ENCODE measurements at regions not wholly inside any gene's neighbourhood (a gene's known extent, or its start where the extent isn't known, plus 50 kb on each side); places are given as distances from the start of the nearest gene placed in this dataset.
A peak's percentile ranks its signal among the peaks of the same experiment; 100 is the strongest.

GRCh38 chr6:105886814-105887544 lies 199.2 kb upstream of the PRDM1 start:
- Mint-ChIP-seq H3K36me3 (ENCODE audit: low read depth) (no peaks in the 10 kb centered on the region), H3K4me3 (no peak overlapping the region), H3K4me1 (peaks cover 2% of the 10 kb centered on the region), H3K27me3 (peaks cover 7% of the 10 kb centered on the region), H3K27ac (no peak overlapping the region)
- no peaks in the 10 kb centered on the region for H3K9me3 ChIP-seq (ENCODE audit: control insufficient read depth, low read length, poor library complexity, severe bottlenecking)
- no peak for DNase-seq
- ATAC-seq, result no peak

DNA sequence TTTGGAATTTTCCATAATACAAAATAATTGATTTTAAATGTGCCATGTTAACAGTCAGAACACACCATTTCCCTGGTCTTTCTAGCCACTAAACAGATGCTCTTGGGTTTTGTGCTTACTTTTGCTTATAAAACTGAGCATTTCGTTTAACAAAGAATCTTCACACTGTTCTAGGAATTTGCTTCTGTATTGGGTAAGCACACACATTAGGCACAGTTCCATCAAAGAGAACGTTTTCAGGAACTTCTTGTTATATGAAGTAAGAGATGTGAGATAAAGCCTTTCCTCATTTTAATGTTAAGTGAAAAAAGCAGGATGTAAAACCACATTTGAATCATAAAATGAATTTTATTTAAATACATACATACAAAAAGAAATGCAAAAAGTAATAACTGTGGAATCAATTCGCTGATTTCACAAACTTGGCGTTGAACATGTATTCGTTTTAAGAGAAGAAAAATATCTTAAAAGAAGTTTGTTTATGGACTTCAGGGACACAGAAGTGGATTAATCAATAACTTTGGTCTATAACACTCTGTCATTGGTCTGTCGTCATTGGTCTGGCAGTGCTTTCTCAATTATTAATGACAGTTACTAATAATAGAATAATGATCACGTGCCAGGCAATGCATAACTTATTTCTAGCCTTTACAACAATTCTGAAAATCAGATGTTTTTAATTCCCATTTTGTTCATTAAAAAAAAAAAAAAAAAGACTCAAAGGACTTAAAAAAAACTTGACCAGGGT lies 199.9 kb upstream of the PRDM1 start:
- no peak overlapping the region for H3K4me3 Mint-ChIP-seq
- H3K27ac Mint-ChIP-seq, result no peak overlapping the region
- H3K4me1 Mint-ChIP-seq, result peaks cover 2% of the 10 kb centered on the region
- no peaks in the 10 kb centered on the region for H3K36me3 Mint-ChIP-seq (ENCODE audit: low read depth)
- H3K9me3 ChIP-seq (ENCODE audit: control insufficient read depth, low read length, poor library complexity, severe bottlenecking), result no peaks in the 10 kb centered on the region
- no peak for DNase-seq
- ATAC-seq, result no peak
- H3K27me3 Mint-ChIP-seq, result peaks cover 13% of the 10 kb centered on the region

DNA sequence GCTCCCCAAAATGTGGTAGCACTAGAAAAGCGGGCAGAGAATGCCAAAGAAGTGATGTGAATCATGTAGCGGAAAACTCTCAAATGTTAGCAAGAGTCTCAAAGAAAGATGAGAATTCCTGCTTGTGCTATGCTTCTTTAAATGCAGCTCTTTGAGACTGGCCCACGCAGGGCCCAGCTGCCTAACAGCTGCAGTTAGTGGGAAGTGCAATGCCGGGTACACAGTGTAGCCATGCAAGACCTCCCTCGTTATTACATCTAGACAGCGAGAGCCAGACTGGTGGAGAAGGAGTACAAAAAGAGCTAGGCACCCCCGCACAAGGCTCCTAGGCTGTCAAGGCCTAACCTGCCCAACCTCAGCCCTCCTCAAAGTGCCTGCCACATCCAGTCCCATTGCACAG lies 201.7 kb upstream of the PRDM1 start:
- DNase-seq, result no peak
- Mint-ChIP-seq H3K36me3 (ENCODE audit: low read depth) (no peaks in the 10 kb centered on the region), H3K27me3 (peaks cover 27% of the 10 kb centered on the region), H3K4me3 (no peak overlapping the region), H3K4me1 (peaks cover 9% of the 10 kb centered on the region), H3K27ac (no peak overlapping the region)
- no peaks in the 10 kb centered on the region for H3K9me3 ChIP-seq (ENCODE audit: control insufficient read depth, low read length, poor library complexity, severe bottlenecking)
- no peak for ATAC-seq

DNA sequence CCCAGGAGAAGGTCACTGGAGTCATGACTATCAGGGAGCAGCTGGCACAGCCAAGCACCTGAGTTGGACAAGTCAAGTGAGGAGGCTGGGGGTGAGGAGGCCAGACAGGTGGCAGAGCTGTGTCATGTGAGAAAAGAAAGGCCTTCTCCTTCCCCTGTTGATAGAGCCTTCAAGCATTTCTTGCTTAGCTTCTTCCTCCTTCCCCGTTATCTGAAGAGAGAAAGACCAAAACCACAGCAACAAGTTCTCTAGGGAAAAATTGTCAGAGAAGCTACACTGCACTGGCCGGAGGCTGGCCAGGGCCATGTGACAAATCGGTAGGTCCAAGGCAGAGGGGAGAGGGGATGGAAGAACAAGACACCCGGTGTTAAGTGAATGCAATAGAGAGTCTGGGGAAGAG lies 202.1 kb upstream of the PRDM1 start:
- ATAC-seq (no peak), DNase-seq (no peak)
- Mint-ChIP-seq H3K4me1 (peaks cover 9% of the 10 kb centered on the region), H3K27me3 (peaks cover 31% of the 10 kb centered on the region), H3K4me3 (no peak overlapping the region), H3K27ac (no peak overlapping the region), H3K36me3 (ENCODE audit: low read depth) (peaks cover 2% of the 10 kb centered on the region)
- no peaks in the 10 kb centered on the region for H3K9me3 ChIP-seq (ENCODE audit: control insufficient read depth, low read length, poor library complexity, severe bottlenecking)

- Mint-ChIP-seq H3K36me3 (ENCODE audit: low read depth) (peaks cover 2% of the 10 kb centered on the region), H3K27me3 (peaks cover 36% of the 10 kb centered on the region), H3K4me3 (no peak overlapping the region), H3K27ac (no peak overlapping the region), H3K4me1 (peaks cover 9% of the 10 kb centered on the region)
- DNase-seq, result no peak
- ATAC-seq, result no peak
- H3K9me3 ChIP-seq (ENCODE audit: control insufficient read depth, low read length, poor library complexity, severe bottlenecking), result no peaks in the 10 kb centered on the region
These were observed 203.3 kb upstream of the PRDM1 start for GRCh38 chr6:105882828-105883227.

GRCh38 chr6:105882121-105882803 lies 203.9 kb upstream of the PRDM1 start:
- no peak for ATAC-seq
- H3K4me3 Mint-ChIP-seq, result no peak overlapping the region
- H3K36me3 Mint-ChIP-seq (ENCODE audit: low read depth), result peaks cover 2% of the 10 kb centered on the region
- DNase-seq, result no peak
- peaks cover 36% of the 10 kb centered on the region for H3K27me3 Mint-ChIP-seq
- peaks cover 9% of the 10 kb centered on the region for H3K4me1 Mint-ChIP-seq
- no peak overlapping the region for H3K27ac Mint-ChIP-seq
- H3K9me3 ChIP-seq (ENCODE audit: control insufficient read depth, low read length, poor library complexity, severe bottlenecking), result no peaks in the 10 kb centered on the region

DNA sequence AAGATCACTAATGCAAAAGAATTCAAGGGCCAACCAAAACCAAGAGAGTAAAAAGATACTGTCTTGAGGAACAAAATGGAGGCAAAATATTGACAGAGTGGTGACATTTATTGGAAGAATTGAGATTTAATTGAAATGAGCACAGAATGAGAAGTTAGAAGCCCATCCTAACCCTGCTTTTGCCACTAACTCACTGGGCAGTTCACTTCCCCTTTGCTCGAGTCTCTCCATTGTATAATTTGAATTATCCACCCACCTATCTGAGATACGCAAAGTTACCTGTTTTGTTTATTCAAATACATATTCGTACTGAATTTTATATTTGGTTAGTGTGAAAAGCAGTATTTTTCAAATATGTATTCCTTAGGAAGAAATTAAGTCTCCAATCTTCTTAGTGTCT lies 204.5 kb upstream of the PRDM1 start:
- Mint-ChIP-seq H3K4me3 (no peak overlapping the region), H3K27me3 (peaks cover 41% of the 10 kb centered on the region), H3K4me1 (peaks cover 9% of the 10 kb centered on the region), H3K27ac (no peak overlapping the region), H3K36me3 (ENCODE audit: low read depth) (peaks cover 2% of the 10 kb centered on the region)
- no peak for ATAC-seq
- no peaks in the 10 kb centered on the region for H3K9me3 ChIP-seq (ENCODE audit: control insufficient read depth, low read length, poor library complexity, severe bottlenecking)
- DNase-seq, result no peak

DNA sequence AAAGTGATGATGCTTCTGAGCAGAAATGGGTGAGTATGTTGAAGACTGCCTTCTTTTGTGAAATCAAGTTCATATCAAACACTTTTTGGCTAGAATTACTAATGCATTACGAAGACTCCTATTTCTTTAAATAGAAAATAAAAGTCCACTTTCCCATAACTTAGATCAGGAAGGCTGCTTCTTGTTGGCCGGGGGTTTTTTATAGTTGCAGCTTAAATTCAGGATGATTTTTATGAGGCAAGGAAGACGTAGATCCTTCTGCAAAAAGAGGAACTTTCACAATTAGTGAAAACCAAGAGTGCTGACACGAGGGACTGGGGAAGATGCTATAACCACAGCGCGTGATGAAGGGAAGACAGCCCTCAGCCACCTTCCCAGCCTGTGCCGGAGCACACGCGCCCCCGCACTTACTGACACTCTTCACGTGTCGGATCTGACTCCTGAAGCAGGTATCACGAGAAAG lies 206.1 kb upstream of the PRDM1 start:
- peaks cover 45% of the 10 kb centered on the region for H3K27me3 Mint-ChIP-seq
- H3K27ac Mint-ChIP-seq, result peak overlapping the region; percentile 5
- peak; percentile 73 for ATAC-seq

DNA sequence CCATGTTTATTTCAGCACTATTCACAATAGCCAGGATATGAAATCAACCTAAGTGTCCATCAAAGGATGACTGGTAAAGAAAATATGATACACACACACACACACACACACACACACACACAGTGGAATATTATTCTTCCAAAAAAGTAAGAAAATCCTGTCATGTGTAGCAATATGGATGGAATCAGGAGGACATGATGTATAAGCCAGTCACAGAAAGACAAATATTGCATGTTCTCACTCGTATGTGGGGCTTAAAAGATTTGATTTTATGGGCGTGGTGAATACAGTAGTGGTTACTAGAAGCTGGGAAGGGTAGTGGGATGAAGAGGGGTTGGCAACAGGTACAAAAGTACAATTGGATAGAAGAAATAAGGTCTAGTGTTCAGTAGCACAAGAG lies 207.0 kb upstream of the PRDM1 start:
- peaks cover 6% of the 10 kb centered on the region for H3K4me1 Mint-ChIP-seq
- H3K36me3 Mint-ChIP-seq (ENCODE audit: low read depth), result peaks cover 2% of the 10 kb centered on the region
- H3K27me3 Mint-ChIP-seq, result peaks cover 47% of the 10 kb centered on the region
- H3K9me3 ChIP-seq (ENCODE audit: control insufficient read depth, low read length, poor library complexity, severe bottlenecking), result no peaks in the 10 kb centered on the region
- no peak overlapping the region for H3K27ac Mint-ChIP-seq
- ATAC-seq (no peak), DNase-seq (no peak)
- H3K4me3 Mint-ChIP-seq, result no peak overlapping the region

More for the DNA sequence above, 206.1 kb upstream of the PRDM1 start:
- peaks cover 2% of the 10 kb centered on the region for H3K36me3 Mint-ChIP-seq (ENCODE audit: low read depth)
- peaks cover 6% of the 10 kb centered on the region for H3K4me1 Mint-ChIP-seq
- no peaks in the 10 kb centered on the region for H3K9me3 ChIP-seq (ENCODE audit: control insufficient read depth, low read length, poor library complexity, severe bottlenecking)
- DNase-seq, result no peak
- H3K4me3 Mint-ChIP-seq, result peak overlapping the region; percentile 71

- ATAC-seq, result no peak
- Mint-ChIP-seq H3K27ac (no peak overlapping the region), H3K4me1 (peaks cover 8% of the 10 kb centered on the region), H3K36me3 (ENCODE audit: low read depth) (peaks cover 2% of the 10 kb centered on the region), H3K27me3 (peaks cover 57% of the 10 kb centered on the region), H3K4me3 (no peak overlapping the region)
- H3K9me3 ChIP-seq (ENCODE audit: control insufficient read depth, low read length, poor library complexity, severe bottlenecking), result no peaks in the 10 kb centered on the region
- DNase-seq, result no peak
These were observed 210.0 kb upstream of the PRDM1 start for GRCh38 chr6:105875974-105876640.

GRCh38 chr6:105874835-105875626 lies 211.1 kb upstream of the PRDM1 start:
- H3K27ac Mint-ChIP-seq, result no peak overlapping the region
- no peaks in the 10 kb centered on the region for H3K9me3 ChIP-seq (ENCODE audit: control insufficient read depth, low read length, poor library complexity, severe bottlenecking)
- peak; percentile 28 for ATAC-seq
- DNase-seq, result no peak
- H3K36me3 Mint-ChIP-seq (ENCODE audit: low read depth), result peaks cover 4% of the 10 kb centered on the region
- no peak overlapping the region for H3K4me3 Mint-ChIP-seq
- H3K4me1 Mint-ChIP-seq, result peaks cover 3% of the 10 kb centered on the region
- H3K27me3 Mint-ChIP-seq, result peaks cover 47% of the 10 kb centered on the region

- H3K27ac Mint-ChIP-seq, result no peak overlapping the region
- no peak for DNase-seq
- no peak overlapping the region for H3K4me3 Mint-ChIP-seq
- H3K9me3 ChIP-seq (ENCODE audit: control insufficient read depth, low read length, poor library complexity, severe bottlenecking), result no peaks in the 10 kb centered on the region
- peaks cover 38% of the 10 kb centered on the region for H3K27me3 Mint-ChIP-seq
- H3K4me1 Mint-ChIP-seq, result peaks cover 4% of the 10 kb centered on the region
- H3K36me3 Mint-ChIP-seq (ENCODE audit: low read depth), result peaks cover 2% of the 10 kb centered on the region
- ATAC-seq, result no peak
These were observed 212.3 kb upstream of the PRDM1 start for GRCh38 chr6:105873799-105874198.

Data from T-helper 17 cell (primary cell).